ENCODE measurements at regions not wholly inside any gene's neighbourhood (a gene's known extent, or its start where the extent isn't known, plus 50 kb on each side); places are given as distances from the start of the nearest gene placed in this dataset.
"Not testable (repeated sequence)": the region's sequence is repeated elsewhere in the genome, so short reads cannot be mapped to it uniquely, and the experiment has no call there.

- DNase-seq (ENCODE audit: low read depth): no peak
Observed at GRCh38 chr10:3340127-3340730, 167.6 kb upstream of the PITRM1 start.

- no peak for DNase-seq (ENCODE audit: low read depth)
Observed at GRCh38 chr10:3339531-3339950, 167.0 kb upstream of the PITRM1 start.

- no peak for DNase-seq (ENCODE audit: low read depth)
Observed at GRCh38 chr10:3339121-3339520, 166.5 kb upstream of the PITRM1 start.

- DNase-seq (ENCODE audit: low read depth): no peak
Observed at GRCh38 chr10:3337741-3338140, 165.2 kb upstream of the PITRM1 start.

- DNase-seq (ENCODE audit: low read depth): no peak
Observed at GRCh38 chr10:3336673-3337293, 164.2 kb upstream of the PITRM1 start.

GRCh38 chr10:3333426-3333825 lies 160.8 kb upstream of the PITRM1 start:
- DNase-seq (ENCODE audit: low read depth): no peak

- no peak for DNase-seq (ENCODE audit: low read depth)
Observed at GRCh38 chr10:3331690-3332230, 159.2 kb upstream of the PITRM1 start.

- no peak for DNase-seq (ENCODE audit: low read depth)
Observed at GRCh38 chr10:3331187-3331586, 158.6 kb upstream of the PITRM1 start.

GRCh38 chr10:3330663-3331062 lies 158.1 kb upstream of the PITRM1 start:
- DNase-seq (ENCODE audit: low read depth): no peak

GRCh38 chr10:3325954-3326750 lies 153.6 kb upstream of the PITRM1 start:
- no peak for DNase-seq (ENCODE audit: low read depth)

GRCh38 chr10:3324612-3325038 lies 152.0 kb upstream of the PITRM1 start:
- DNase-seq (ENCODE audit: low read depth): no peak

GRCh38 chr10:3323865-3324498 lies 151.4 kb upstream of the PITRM1 start:
- peak; percentile 60 for DNase-seq (ENCODE audit: low read depth)

- DNase-seq (ENCODE audit: low read depth): no peak
Observed at GRCh38 chr10:3321123-3321522, 148.5 kb upstream of the PITRM1 start.

GRCh38 chr10:3319811-3320226 lies 147.2 kb upstream of the PITRM1 start:
- no peak for DNase-seq (ENCODE audit: low read depth)

- not testable (repeated sequence) for DNase-seq (ENCODE audit: low read depth)
Observed at GRCh38 chr10:3318480-3318807, 145.9 kb upstream of the PITRM1 start.

- DNase-seq (ENCODE audit: low read depth): not testable (repeated sequence)
Observed at GRCh38 chr10:3317553-3318479, 145.2 kb upstream of the PITRM1 start.

GRCh38 chr10:3314445-3315085 lies 142.0 kb upstream of the PITRM1 start:
- not testable (repeated sequence) for DNase-seq (ENCODE audit: low read depth)

GRCh38 chr10:3313784-3314444 lies 141.3 kb upstream of the PITRM1 start:
- peak; percentile 46 for DNase-seq (ENCODE audit: low read depth)

- no peak for DNase-seq (ENCODE audit: low read depth)
Observed at GRCh38 chr10:3312403-3312940, 139.9 kb upstream of the PITRM1 start.
